UCSD-AML1 (cell line): ENCODE measurements at regions not wholly inside any gene's neighbourhood (a gene's known extent, or its start where the extent isn't known, plus 50 kb on each side); places are given as distances from the start of the nearest gene placed in this dataset.

ENCODE experiments used
- DNase-seq: peaks from one replicate; lab custom pipeline; 2025; ENCODE audit not compliant: unreplicated experiment; lab: John Stamatoyannopoulos, UW

DNA sequence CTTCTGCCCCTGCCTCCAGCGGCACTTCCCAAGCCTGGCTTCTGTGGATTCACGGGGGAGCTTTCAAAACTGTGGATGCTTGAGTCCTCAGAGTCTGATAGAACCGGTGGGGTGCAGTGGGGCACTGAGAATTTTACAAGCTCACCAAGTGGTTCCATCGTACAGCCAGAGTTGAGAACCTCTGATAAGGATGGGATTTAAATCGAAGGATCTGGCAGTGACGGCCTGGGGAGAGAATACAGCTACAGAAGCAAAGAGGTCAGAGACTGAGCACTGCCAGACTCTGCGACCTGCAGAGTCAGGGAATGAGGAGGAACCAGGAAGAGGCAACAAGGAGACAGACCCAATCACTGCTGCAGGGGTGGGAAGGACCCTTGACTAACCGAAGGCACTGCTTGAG lies 124.6 kb upstream of the BOD1 start:
- DNase-seq = no peak

DNA sequence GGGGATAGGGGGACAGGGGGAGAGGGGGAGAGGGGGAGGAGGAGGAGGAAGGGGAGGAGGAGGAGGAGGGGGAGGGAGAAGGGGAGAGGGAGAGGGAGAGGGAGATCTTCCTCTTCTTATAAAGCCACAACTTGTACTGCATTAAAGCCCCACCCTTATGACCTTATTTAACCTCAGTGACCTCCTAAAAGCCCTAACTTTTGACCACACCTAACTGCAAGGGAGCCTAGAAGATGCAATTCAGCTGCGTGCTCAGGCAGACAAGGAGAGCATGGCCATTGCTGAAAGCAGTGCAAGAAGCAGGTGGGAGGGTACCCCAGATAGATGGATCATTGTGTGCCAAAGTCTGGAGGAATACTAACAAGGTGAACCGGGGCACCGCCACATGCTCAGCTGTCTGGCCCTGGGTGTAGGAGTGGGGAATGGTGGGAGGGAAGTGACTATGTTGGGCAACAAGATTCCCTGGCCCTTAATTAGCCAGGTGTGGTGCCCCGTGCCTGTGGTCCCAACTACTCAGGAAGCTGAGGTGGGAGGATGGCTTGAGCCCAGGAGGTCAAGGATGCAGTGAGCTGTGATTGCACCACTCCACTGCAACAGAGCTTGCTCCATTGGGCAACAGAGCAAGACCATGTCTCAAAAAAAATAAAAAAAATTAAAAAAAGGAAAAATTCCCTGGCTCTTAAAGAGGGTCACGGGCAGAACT lies 125.4 kb upstream of the BOD1 start:
- no peak for DNase-seq

DNA sequence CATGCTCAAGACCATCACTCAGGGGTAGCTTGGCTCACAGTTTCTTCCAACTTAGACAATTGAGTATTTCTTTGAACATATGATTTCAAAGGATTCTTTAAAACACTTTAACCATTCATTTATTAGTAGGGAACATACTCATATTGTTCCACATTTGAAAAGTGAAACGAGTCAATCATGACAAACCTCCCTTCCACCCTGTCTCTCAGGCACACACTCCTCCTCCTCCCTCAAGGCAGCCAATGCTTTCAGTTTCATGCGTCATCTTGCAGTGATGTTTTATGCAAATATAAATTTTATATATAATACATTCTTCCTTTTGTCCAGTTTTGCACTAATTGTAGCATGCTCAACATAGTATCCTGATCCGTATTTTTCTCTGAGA lies 126.0 kb upstream of the BOD1 start:
- no peak for DNase-seq

DNA sequence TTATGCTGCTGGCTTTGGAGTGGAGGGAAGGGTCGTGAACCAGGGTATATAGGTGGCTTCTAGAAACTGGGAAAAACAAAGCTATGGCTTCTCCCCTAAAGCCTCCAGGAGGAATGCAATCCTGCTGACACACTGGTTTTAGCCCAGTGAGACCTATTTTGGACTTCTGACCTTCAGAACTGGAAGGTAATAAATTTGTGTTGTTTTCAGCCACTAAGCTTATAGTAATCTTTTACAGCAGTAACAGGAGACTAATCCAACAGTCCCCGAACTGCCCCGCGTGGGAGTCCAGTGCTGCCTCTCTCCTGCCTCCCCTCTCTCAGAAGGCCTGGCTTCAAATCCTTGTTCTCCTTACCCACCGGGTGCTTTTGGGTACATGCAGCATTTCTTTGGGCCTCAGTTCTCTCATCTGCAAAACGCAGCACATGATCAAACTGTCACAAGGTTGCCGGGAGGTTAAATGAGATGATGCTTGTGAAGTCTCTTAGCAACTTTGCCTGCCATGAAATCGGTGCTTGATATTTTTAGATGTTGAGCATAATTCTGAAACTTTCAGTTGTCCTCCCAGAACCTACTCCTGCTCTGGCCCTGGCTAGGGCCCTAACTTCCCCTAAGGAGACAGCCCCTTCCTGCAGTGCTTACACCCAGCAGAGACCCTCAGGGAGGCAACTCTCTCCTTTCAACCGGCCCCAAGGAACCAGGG lies 127.3 kb upstream of the BOD1 start:
- DNase-seq = no peak

DNA sequence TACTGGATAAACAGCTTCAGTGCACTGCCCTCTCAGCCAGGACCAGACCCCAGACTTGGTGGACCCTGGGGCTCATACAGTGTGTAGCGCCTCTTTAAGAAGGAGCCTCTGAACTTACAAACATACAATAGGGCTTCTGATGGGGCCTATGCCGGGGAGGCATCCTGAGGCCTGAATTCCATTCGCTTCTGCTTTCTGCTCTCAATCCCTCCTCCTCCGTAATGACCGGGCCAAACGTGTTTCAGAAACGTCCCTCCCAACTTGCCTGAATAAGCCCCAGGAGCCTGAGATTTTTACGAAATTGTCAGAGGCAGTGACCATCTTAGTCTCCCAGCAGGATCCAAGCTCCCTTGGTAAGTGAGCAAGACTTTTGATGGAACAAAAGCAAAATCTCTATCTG lies 128.1 kb upstream of the BOD1 start:
- DNase-seq = no peak

DNA sequence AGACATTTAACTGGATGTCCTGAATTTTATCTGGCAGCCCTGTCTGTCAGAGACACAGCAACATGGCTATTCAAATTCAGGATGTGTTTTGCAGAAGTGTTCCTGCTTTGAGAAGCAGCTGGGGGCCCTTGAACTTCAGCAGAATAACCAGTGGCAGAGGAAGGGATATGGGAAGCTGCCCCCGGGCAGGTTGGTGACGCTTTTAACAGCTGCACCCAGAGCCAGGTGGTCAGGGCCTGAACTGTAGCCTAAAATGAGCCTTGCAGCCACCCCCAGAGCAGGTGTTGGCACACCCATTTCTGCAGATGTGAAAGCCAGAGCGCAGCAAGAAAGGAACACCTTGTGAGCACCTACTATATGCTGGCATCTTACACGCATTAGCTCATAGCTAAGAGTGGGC lies 128.7 kb upstream of the BOD1 start:
- peak; percentile 26 for DNase-seq

DNA sequence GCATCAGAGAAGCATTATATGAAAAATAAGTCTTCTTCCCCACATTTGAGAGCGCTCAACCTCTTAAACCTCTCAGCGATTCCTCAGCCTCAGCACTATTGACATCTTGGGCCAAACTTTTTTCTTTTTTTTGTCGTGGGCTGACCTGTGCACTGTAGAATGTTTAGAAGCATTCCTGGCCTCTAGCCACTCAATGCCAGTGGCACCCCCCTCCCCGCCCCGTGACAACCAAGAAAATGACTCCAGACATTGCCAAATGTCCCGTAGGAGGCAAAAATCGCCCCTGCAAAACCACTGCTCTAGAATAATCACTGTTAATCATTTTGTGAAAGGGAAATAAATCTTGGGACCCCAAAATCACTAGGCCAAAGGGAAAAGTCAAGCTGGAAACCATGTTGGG lies 129.1 kb upstream of the BOD1 start:
- no peak for DNase-seq

DNA sequence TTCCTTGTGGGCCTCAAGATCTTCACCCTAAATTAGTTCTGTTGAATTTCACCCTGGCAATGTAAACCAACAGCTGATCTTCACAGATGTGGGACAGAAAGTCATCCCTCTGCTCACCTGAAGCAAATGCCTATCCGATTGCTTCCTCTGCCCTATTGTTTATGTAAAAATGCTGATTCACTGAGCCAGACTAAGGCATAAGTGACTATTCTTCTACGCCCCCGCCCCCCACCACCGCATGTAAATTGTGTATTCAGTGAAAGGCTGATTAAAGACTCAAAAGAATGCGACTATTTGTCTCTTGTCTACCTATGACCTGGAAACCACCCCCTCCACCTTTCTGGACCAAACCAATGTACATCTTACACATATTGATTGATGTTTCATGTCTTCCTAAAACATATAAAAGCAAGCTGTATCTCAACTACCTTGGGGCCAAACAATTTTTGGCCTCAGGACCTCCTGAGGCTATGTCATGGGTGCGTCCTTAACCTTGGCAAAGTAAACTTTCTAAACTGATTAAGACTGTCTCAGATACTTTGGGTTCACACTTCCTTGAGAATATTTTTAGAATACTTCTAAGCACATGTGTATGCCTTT lies 129.7 kb upstream of the BOD1 start:
- no peak for DNase-seq

DNA sequence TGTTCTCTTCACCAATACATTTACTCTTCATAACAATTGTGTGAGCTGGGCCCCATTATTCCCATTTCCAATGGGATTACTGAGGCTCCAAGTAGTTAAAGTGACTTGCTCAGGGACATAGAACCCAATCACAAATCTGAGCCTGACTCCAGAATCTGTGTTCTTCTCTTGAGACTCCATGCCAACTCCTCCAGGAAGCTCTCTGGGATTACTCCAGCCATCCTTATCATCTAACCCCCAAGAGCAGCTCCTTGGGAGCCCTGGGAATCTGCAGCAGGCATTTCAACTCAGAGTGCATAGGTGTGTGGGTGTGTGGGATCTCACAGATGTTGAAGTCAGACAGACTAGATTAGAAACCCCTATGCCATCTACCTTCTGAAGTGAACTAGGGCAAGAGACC lies 131.4 kb upstream of the BOD1 start:
- DNase-seq = no peak

DNA sequence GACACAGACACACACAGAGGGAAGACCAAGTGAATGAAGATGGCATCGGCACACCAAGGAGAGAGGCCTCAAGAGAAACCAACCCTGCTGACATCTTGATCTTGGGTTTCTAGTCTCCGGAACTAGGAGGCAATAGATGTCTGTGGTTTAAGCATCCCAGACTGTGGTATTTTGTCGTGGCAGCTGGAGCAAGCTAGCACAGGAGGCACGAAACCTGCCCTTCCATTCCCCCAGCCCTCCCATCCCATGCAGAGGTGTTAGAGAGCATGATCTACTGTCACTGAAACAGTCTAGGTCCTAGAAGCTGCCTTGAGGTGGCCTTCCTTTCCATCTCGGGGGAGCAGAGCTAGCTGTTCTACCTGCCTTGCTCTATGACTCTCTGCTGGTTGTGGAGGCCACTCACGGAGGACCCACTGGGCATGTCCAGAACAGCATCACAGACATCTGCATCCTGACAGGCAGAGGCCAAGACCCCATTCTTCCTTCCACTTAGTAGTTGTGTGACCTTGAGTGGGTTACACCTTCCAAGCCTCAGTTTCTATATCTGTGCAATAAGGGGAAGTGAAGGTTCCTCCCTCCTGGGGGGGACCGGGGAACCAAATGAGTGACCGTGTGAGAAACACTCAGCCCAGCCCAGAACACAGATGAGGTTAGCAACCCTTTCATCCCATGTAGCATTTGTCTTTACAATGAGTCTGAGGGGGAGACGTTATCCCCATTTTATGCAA lies 134.3 kb upstream of the BOD1 start:
- DNase-seq = no peak

DNA sequence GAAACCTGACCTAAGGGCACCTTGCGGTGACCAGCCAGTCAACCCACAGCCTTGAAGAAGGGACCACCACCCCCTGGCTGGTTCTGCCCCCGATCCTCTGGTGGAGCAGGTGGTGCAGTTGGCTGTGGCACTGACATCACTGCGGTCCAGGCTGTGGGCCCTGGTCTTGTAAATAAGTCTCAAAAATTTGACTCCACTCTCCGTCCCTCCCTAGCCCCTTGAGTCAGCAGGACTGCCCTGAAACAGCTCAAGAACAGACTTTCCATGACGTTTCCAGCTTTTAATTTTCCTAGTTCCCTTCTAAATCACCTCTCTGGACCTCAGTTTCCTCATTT lies 134.8 kb upstream of the BOD1 start:
- no peak for DNase-seq

DNA sequence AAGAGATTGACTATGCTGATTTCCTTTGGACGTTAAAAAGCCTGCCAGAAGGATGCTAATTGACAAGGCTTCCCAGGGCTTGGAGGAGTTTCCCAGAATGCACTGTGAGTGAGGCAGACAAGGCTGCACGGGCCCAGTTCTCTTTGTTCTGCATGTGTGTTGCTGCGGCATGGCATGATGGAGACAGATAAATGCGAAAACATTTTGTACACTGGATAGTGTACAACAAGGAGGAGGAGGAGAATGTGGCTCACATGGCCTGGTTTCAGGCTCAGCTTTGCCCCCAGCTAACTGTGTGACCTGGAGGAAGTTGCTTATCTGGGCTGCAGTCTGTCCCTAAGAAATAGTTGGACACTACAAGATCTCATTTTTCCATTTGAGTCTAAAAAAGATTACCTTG lies 135.5 kb upstream of the CPEB4 start:
- DNase-seq = no peak

DNA sequence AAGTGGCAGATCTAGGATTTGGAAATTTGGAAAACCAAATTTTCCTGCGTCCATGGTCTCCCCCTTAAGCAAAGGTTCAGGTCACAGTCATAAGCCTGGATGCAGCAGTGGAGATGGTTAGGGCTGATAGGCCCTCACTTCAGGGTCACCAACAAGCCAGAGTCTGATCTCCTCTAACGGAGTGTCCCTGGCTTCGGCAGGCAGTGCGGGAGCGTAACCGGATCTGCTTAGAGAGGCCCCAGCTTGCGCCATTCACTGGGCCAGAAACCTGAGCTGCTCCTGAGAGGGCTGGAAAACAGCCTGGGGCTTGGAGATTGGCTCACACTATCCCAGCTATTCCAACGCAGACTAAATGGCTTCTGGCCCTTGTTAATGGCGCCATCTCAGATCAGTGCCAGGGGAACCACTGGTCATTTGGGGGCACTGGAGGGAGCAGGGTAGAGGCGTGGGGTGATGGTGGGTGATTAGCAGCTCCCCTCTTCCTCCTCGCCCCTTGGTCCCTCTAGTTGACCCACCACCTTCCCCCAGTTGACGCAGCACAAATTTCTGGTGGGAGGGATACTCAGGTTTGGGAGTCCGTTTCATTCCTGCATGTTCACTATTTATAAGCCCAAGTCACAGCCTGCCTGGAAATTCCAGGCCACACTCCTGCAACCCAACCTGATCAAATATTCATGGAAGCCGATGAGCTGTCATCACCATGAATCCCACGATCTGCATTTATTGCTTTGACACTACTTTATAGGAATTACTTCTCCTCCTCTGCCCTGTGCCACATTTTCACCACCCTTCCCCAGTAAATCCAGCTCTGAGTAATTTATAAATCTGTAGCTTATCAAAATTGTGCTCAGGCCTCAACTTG lies 134.6 kb upstream of the CPEB4 start:
- DNase-seq = no peak

DNA sequence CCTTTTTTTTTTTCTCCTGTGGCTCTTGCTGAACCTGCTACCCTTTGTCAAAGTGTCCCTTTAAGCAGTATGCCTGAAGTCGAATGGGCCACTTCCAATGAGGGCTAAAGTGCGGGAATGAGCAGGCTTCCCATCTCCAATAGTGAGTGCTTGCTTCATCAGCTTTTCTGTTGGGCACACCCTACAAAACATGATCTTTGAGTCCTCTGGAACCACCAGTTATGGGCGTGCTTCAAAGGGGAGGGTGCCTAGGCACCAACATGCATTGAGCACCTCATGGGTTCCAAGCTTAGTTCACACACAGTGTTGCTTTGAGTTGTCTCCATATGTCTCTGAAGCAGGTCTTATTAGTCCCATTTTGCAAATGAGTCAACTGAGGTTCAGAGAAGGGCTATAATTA lies 132.8 kb upstream of the CPEB4 start:
- no peak for DNase-seq

DNA sequence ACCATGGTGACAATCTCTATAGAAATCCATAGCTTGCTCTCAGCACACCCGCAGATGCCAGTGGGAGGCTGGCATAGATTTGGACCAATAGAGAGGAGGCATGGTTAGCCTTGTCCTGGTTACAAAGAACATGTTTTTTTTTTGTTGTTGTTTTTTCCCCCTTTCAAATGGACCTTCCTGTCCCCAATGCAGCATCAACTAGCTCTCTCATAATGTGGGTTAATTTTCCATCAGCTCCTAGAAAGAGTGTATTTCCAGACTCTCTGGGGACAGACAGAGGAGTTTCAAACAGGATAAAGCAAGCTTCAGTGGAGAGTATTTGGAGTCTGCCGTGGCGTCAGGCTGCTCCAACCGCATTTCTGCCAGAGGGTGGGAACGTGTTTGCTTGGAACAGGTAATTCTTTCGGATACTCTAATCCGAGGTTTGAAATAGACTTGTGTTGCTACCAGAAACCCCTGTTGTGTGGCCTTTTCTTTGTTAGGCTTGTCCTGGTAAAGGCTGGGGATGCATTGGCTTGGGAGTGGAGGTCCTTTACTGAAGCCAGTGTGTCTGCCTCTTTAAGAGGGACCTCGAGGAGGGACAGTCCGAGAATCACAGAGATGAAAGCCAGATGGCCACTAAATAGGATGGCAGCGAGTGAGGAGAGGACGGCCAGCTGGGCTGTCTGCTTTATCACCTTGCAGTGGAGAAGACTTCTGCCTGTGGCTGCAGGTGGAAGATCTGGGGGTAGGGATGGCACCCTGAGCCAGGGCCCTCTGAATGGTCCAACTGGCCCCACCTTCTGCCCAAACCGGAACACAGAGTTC lies 130.5 kb upstream of the CPEB4 start:
- no peak for DNase-seq

DNA sequence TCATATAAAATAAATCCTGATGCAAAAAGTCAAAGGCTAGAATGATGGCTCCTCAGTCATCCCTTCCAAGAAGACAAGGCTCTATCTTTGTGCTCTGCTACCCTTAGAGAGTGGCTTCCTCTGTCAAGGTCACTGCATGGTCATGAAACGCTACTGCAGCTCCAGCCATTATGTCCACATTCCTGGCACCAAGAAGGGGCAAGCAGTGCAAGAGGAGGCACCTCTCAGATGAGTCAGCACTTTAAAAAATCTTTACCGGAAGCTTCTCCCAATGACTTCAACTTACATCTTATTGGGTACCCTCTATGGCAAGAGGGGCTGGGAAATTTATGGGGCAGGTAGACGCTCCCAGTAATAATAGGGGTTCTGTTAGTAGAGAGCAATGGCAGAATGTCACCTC lies 129.5 kb upstream of the CPEB4 start:
- DNase-seq = no peak

DNA sequence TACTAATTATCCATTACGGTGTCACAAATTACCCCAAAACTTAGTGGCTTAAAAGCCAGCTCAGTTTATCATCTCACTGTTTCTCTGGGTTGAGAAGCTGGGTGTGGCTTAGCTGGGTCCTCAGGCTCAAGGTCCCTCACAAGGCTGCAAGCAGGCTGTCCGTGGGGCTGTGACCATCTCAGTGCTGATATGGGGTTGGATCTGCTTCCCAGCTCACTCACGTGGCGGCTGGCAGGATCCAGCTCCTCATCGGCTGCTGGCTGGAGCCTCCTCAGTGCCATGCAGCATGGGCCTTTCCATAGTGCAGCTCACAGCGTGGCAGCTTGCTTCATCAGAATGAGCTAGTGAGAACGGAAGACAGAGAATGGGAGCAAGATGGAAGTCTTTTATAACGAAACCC lies 128.5 kb upstream of the CPEB4 start:
- no peak for DNase-seq

DNA sequence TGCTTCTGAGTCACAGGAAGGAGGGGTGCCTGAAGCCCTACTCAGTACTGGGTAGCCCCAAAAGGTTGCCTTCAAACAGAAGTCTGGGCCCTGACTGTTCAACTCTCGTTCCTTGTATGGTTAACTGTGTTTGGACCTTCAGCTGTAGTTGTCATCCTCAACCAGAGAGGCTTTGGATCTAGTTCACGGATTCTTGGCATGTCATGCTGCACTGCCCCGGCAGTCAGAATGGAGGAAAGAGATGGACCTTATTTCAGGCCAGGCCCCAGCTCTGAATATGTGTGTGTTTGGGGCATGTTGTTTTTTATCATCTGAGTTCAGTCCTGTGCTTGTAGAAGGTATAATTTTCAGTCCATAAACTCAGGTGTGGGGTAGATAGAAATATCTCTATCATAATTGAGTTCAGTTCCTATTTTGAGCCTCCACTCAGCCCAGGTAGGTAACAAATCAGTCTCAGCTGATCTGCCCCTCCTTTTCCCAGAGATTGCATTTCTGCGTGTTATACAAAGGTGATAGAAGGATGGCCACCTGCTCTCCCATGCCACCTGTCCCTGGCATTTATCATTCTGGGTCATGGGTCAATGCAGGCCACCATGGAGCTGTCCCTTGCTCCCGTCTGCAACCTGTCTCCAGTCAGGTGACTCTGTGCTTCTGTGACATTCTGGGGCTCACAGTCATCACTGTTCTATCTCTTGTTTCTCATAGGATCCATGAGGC lies 127.5 kb upstream of the CPEB4 start:
- DNase-seq = no peak

DNA sequence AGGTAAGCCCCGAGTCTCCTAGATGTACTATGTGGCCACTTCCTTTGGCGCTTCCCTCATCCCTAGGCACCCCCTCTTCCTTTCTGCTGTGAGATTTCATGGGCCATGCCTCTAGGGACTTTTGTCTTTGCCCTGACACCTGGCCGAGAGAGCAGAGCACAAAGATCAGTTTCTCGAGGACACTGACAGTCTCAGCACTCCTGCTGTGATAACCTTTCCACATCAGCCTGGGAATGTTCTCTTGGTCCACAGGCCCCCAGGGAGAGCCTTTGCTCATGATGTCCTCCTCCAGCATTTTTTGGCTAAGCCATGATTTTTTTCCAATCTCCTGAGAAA lies 127.0 kb upstream of the CPEB4 start:
- DNase-seq = no peak

DNA sequence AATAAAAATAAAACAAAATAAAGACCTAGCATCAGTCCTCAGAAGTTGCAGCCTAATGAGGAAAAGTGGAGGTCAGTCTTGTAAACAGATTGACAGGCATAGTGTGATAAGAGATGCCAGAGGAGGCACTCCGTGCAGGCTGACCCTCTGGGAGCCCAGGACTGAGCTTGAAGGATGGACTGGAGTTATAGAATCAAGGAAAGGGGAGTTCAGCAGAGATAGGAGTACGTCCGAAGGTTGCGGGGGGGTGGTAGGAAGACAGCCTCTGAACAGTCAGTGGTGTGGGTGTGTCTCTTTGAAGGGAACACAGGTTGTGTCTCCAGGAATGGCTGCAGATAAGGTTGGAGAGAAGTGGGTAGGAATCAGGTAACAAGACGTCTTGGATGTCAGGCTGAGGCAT lies 126.1 kb upstream of the CPEB4 start:
- no peak for DNase-seq
